ENCODE measurements at regions not wholly inside any gene's neighbourhood (a gene's known extent, or its start where the extent isn't known, plus 50 kb on each side); places are given as distances from the start of the nearest gene placed in this dataset.

- Histone ChIP-seq H4K20me1 (replicated peaks; ENCODE audit: control insufficient read depth, extremely low read depth, insufficient read depth, low read length) (no peaks in the 10 kb centered on the region), H3K9me1 (replicated peaks; ENCODE audit: control insufficient read depth, extremely low read depth, insufficient read depth, low read length) (no peaks in the 10 kb centered on the region), H3K9ac (replicated peaks; ENCODE audit: extremely low read depth, insufficient read depth, low read length) (no peak overlapping the region), H3K79me2 (ENCODE audit: control insufficient read depth, insufficient read depth, low read length) (no peaks in the 10 kb centered on the region), H3K4me2 (ENCODE audit: insufficient read depth, low read length) (no peak overlapping the region), H3K27ac (ENCODE audit: insufficient read depth, low read depth, low read length) (no peak overlapping the region), H3K36me3 (ENCODE audit: control insufficient read depth in 2 of 2, extremely low read depth in 1 of 2, insufficient read depth in 2 of 2, low read length in 2 of 2) (no peaks in the 10 kb centered on the region), H3K4me3 (replicated peaks in 1 of 3; ENCODE audit: insufficient read depth in 1 of 3, low read depth in 1 of 3, low read length in 3 of 3) (no peak overlapping the region), H2AFZ (ENCODE audit: low read depth, low read length) (no peak overlapping the region), H3K27me3 (ENCODE audit: control insufficient read depth in 2 of 2, insufficient read depth in 2 of 2, low read length in 2 of 2) (no peaks in the 10 kb centered on the region), H3K4me1 (ENCODE audit: control insufficient read depth, extremely low read depth, insufficient read depth, low read length) (peaks cover 7% of the 10 kb centered on the region), H3K9me3 (replicated peaks; ENCODE audit: control insufficient read depth, insufficient read depth, low read length) (no peaks in the 10 kb centered on the region)
- CTCF ChIA-PET = interaction anchor here (0.7 to 0.9 kb wide), 2 partner anchors 24 to 449 kb away, joined by 3 to 4 read pairs; no protein-coding TSS in a partner anchor
- DNase-seq (ENCODE audit: low read depth, low spot score) = no peak
- POLR2A ChIA-PET = no interaction called here
- FAIRE-seq = no peak
- dilution Hi-C loops (cut with MboI; ENCODE audit: extremely low pct_ligation_motif_present, low sequenced_read_pairs) (no loop called here), intact Hi-C loops (cut with micrococcal nuclease) (no loop called here)
- TF ChIP-seq POLR2A (IDR thresholded peaks at IDR 0.05; ENCODE audit: low read depth, low read length) (no peak), POLR2AphosphoS5 (IDR thresholded peaks at IDR 0.05; ENCODE audit: insufficient read depth, low read depth, low read length) (no peak), EZH2 (IDR thresholded peaks at IDR 0.05; ENCODE audit: borderline replicate concordance, low read depth, low read length, severe bottlenecking) (no peak), JUN (IDR thresholded peaks at IDR 0.05; ENCODE audit: borderline replicate concordance, insufficient read depth, insufficient read length, low read depth) (no peak)
- TF ChIP-seq, protein P1, sequence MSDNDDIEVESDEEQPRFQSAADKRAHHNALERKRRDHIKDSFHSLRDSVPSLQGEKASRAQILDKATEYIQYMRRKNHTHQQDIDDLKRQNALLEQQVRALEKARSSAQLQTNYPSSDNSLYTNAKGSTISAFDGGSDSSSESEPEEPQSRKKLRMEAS (IDR thresholded peaks at IDR 0.05; ENCODE audit: insufficient read depth, insufficient read length) = no peak
- TF ChIP-seq, protein P2, sequence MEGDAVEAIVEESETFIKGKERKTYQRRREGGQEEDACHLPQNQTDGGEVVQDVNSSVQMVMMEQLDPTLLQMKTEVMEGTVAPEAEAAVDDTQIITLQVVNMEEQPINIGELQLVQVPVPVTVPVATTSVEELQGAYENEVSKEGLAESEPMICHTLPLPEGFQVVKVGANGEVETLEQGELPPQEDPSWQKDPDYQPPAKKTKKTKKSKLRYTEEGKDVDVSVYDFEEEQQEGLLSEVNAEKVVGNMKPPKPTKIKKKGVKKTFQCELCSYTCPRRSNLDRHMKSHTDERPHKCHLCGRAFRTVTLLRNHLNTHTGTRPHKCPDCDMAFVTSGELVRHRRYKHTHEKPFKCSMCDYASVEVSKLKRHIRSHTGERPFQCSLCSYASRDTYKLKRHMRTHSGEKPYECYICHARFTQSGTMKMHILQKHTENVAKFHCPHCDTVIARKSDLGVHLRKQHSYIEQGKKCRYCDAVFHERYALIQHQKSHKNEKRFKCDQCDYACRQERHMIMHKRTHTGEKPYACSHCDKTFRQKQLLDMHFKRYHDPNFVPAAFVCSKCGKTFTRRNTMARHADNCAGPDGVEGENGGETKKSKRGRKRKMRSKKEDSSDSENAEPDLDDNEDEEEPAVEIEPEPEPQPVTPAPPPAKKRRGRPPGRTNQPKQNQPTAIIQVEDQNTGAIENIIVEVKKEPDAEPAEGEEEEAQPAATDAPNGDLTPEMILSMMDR (IDR thresholded peaks at IDR 0.05; ENCODE audit: extremely low read depth in 1 of 2, insufficient read depth in 1 of 2, low read depth in 1 of 2, low read length in 2 of 2) = no peak
- BruUV-seq (replicated peaks) = no TSS peak
Measured at GRCh38 chr5:124825250-124825982, 79.0 kb upstream of the ZNF608 start.

Measured in endothelial cell of umbilical vein (primary cell).